ENCODE measurements at regions not wholly inside any gene's neighbourhood (a gene's known extent, or its start where the extent isn't known, plus 50 kb on each side); places are given as distances from the start of the nearest gene placed in this dataset.

- no peak for TF ChIP-seq CTCF (IDR thresholded peaks at IDR 0.05; ENCODE audit: extremely low read depth, insufficient read depth, missing control alignments)
- no peak for DNase-seq (ENCODE audit: low spot score)
- in situ Hi-C loops (cut with MboI; ENCODE audit: low pct_unique_long_range_greater_than_20kb, low sequenced_read_pairs, unreplicated experiment) = no loop called here
These were observed 108.0 kb upstream of the HAAO start for GRCh38 chr2:42900289-42900891.

- no peak for TF ChIP-seq CTCF (IDR thresholded peaks at IDR 0.05; ENCODE audit: extremely low read depth, insufficient read depth, missing control alignments)
- DNase-seq (ENCODE audit: low spot score) = no peak
- in situ Hi-C loops (cut with MboI; ENCODE audit: low pct_unique_long_range_greater_than_20kb, low sequenced_read_pairs, unreplicated experiment) = no loop called here
These were observed 105.0 kb upstream of the HAAO start for GRCh38 chr2:42897358-42897757.

- TF ChIP-seq CTCF (IDR thresholded peaks at IDR 0.05; ENCODE audit: extremely low read depth, insufficient read depth, missing control alignments) = no peak
- no peak for DNase-seq (ENCODE audit: low spot score)
- in situ Hi-C loops (cut with MboI; ENCODE audit: low pct_unique_long_range_greater_than_20kb, low sequenced_read_pairs, unreplicated experiment) = no loop called here
These were observed 103.4 kb upstream of the HAAO start for GRCh38 chr2:42895791-42896135.

GRCh38 chr2:42895134-42895790, 102.9 kb upstream of the HAAO start:
- in situ Hi-C loops (cut with MboI; ENCODE audit: low pct_unique_long_range_greater_than_20kb, low sequenced_read_pairs, unreplicated experiment) = no loop called here
- DNase-seq (ENCODE audit: low spot score) = no peak
- no peak for TF ChIP-seq CTCF (IDR thresholded peaks at IDR 0.05; ENCODE audit: extremely low read depth, insufficient read depth, missing control alignments)

- DNase-seq (ENCODE audit: low spot score) = no peak
- no peak for TF ChIP-seq CTCF (IDR thresholded peaks at IDR 0.05; ENCODE audit: extremely low read depth, insufficient read depth, missing control alignments)
- in situ Hi-C loops (cut with MboI; ENCODE audit: low pct_unique_long_range_greater_than_20kb, low sequenced_read_pairs, unreplicated experiment) = no loop called here
These were observed 100.8 kb upstream of the HAAO start for GRCh38 chr2:42893047-42893758.

- no peak for TF ChIP-seq CTCF (IDR thresholded peaks at IDR 0.05; ENCODE audit: extremely low read depth, insufficient read depth, missing control alignments)
- in situ Hi-C loops (cut with MboI; ENCODE audit: low pct_unique_long_range_greater_than_20kb, low sequenced_read_pairs, unreplicated experiment) = no loop called here
- no peak for DNase-seq (ENCODE audit: low spot score)
These were observed 98.5 kb upstream of the HAAO start for GRCh38 chr2:42890791-42891355.
